ENCODE measurements at regions not wholly inside any gene's neighbourhood (a gene's known extent, or its start where the extent isn't known, plus 50 kb on each side); places are given as distances from the start of the nearest gene placed in this dataset.

- DNase-seq (ENCODE audit: extremely low read depth, low read depth): no peak
These were observed 1605.3 kb downstream of the BRINP3 start for GRCh38 chr1:188872376-188872775.

- DNase-seq (ENCODE audit: extremely low read depth, low read depth): no peak
These were observed 1600.0 kb downstream of the BRINP3 start for GRCh38 chr1:188877668-188878067.

DNA sequence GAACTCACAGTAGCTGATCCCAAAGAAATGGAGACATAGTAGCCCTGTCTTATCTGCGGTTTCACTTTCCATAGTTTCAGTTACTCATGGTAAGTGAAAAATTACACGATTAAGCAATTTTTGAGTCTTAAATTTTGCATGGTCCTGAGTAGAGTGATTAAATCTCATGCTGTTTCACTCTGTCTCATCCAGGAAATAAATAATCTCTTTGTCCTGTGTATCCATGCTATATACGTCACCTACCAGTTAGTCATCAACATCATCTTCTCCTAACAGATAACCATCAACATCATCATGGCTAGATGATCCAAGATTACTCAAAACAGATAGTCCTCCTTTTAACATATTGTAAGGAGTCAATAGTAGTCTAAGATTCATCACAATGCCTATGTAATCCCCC lies 1589.3 kb downstream of the BRINP3 start:
- peak; percentile 99 for DNase-seq (ENCODE audit: extremely low read depth, low read depth)

DNA sequence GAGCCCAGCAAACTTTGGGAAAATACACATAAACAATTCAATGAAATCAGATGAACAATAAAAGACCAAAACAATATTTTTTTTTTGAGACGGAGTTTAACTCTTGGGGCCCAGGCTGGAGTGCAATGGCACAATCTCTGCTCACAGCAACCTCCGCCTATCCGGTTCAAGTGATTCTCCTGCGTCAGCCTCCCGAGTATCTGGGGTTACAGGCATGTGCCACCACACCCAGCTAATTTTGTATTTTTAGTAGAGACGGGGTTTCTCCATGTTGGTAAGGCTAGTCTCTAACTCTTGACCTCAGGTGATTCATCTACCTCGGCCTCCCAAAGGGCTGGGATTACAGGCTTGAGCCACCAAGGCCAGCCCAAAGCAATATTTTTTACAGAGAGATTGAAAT lies 1588.5 kb downstream of the BRINP3 start:
- peak; percentile 97 for DNase-seq (ENCODE audit: extremely low read depth, low read depth)

GRCh38 chr1:188891958-188892357 lies 1585.7 kb downstream of the BRINP3 start:
- DNase-seq (ENCODE audit: extremely low read depth, low read depth): no peak

DNA sequence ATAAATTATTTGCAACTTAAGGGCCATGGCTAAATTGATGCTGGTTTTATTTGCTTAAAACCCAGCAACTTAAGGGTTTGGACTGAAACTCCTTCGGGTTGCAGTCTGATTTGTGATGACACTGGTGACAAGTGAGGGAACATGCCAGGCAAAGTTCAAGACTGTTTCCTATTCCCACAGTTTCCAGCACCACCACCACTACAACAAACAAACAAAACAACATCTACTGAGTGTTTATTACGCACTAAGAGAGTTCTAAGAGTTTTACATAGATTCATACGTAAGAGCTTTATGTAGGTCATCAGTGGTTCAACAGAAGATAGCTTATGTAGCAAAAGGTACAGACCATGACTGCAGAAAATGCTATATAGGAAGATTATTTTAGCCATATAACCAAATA lies 1582.1 kb downstream of the BRINP3 start:
- peak; percentile 98 for DNase-seq (ENCODE audit: extremely low read depth, low read depth)

- DNase-seq (ENCODE audit: extremely low read depth, low read depth): no peak
These were observed 1574.4 kb downstream of the BRINP3 start for GRCh38 chr1:188903241-188903640.

DNA sequence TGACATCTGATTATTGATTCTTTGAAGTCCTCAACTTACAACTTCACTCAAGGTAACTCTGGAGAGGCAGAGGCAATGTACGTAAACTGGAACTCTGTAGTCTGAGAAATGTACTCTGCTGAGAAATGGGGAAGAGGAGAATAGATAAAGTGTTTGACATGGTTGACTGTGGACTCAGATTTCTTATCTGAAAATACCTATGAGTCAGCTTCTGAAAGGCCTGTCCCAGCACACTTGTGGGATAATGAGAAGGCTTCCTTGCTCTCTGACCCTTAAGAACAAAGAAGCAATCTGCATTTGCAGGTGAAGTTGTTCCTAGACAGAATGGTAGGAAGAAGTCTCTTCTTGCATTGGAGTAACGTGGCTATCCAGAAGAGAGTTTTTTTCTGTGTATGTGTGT lies 1573.5 kb downstream of the BRINP3 start:
- peak; percentile 79 for DNase-seq (ENCODE audit: extremely low read depth, low read depth)

DNA sequence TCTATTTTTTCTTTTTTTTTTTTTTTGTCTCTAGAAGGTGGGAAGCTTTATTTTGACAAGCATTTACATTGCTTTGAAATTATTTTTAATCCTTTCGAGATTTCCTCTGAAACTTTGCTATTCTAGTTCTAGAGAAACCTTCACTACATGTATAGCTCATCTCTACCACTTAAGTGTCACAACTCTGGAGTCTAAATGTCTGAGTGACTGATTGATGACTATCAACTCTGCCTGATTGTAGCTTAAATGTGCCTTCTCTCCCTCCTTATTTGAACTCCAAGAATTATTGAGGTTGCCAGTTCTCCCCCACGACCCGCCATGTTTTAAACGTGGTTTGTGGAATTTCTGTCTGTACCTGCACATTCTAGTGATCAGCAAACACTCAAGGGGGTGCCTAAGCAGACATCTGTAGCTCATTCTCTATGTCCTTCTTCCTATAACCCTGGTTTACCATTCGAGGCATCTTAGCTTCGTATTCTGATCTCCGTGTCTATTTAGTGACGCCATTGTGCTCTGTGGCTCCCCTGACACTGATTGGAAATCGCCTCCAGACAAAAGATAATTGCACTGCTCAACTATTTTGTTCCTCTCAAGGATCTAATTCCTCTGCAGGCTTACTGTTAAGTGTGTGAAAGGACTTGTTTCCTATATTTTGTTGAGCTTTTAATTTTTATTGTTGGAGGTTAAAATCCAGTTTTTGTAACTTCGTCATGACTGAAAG lies 1570.6 kb downstream of the BRINP3 start:
- DNase-seq (ENCODE audit: extremely low read depth, low read depth): peak; percentile 84

- no peak for DNase-seq (ENCODE audit: extremely low read depth, low read depth)
These were observed 1547.3 kb downstream of the BRINP3 start for GRCh38 chr1:188930382-188930781.

DNA sequence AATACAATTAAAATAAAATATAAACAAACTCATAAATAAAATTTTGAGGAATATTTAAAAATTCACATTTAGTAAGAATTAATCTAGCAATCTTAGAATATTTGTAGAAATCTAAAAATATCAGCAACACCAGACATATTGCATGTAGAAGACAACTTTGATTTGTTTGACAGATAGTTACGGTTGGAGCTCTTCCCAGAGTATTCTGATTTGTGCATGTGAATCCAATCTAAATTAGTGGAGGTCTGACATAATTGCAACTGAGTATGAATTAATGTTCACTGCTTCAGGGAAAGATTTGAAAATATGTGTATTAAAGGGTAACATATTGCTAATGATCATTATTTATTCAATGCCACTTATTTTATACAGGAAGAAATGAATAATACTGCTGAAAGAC lies 1546.2 kb downstream of the BRINP3 start:
- no peak for DNase-seq (ENCODE audit: extremely low read depth, low read depth)

DNA sequence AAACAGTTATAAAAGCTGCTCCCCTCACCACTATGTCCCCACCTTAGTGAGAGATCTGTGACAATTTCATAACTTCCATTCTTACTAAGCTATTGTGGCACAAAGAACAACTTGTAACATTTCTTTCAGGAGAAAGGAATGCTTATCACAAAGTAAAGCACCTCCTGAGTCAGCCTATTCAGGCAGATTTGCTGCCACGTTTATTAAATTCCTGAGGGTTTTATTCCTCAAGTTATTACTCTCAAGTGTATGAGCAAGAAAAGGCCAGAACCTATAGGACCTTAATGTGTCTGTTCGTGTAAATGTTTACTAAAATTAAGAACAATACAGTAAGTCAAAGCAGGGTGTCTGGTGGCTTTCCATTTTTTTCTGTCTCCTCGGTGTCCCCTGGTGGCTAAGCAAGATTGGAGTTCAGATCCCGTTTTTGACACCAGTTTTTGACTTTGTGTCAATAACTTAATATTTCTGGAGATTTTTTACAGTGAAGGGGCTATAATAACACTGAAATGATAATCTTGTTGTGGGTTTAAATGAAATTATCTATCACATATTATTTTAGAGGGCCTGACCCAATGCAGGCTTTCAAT lies 1539.6 kb downstream of the BRINP3 start:
- DNase-seq (ENCODE audit: extremely low read depth, low read depth): no peak

GRCh38 chr1:188941986-188942385 lies 1535.7 kb downstream of the BRINP3 start:
- no peak for DNase-seq (ENCODE audit: extremely low read depth, low read depth)

- DNase-seq (ENCODE audit: extremely low read depth, low read depth): no peak
These were observed 1528.0 kb downstream of the BRINP3 start for GRCh38 chr1:188949701-188950100.

GRCh38 chr1:188958461-188959115 lies 1519.1 kb downstream of the BRINP3 start:
- no peak for DNase-seq (ENCODE audit: extremely low read depth, low read depth)

DNA sequence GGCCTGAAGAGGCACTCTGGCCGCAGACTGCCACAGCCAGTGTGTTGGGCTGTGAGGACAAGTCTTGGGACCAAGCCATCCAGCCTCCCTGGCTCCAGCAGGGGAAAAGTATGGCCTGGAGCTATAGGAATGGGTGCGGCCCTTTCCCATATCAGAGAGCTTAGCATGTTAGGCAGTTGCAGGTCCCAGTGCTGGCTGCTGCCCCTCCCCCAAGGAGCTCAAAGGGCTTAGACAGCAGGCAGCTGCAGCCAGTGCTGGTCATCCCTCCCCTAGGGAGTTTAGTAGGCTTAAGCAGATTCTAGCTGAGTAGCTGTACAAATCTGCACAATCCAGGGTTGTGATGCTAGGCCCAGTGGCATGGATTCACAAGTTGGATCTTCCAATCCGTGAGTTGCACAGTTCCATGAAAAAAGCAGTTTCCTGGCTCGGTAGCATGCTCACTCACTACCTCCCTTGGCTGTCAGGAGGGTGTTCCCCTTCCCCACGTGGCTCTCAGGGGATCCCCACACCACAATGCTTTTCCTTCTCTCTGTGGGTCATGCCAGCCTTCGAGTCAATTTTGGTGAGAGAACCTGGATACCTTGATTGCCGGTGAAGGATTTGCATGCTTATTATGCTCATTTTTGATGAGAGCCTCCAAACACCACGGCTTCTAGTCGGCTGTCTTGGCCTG lies 1490.8 kb downstream of the BRINP3 start:
- no peak for DNase-seq (ENCODE audit: extremely low read depth, low read depth)

DNA sequence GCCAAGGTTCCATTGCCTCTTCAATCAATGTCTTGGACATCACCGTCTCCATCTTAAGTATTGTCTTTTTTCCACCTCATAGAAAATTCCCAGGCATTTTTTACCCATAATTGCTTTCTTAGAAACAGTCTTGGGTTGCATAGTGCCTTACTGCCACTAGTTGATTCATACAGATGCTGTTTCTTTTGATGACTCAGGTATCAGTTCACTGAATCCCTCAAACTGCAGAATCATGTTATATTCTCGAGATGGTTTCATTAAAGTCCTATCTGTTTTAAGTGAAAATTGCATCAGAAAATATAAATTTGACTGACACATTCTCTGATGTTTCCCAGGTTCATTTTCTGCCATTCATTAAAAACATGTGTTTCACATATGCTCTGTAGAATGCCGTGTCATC lies 1489.1 kb downstream of the BRINP3 start:
- peak; percentile 47 for DNase-seq (ENCODE audit: extremely low read depth, low read depth)

- no peak for DNase-seq (ENCODE audit: extremely low read depth, low read depth)
These were observed 1486.3 kb downstream of the BRINP3 start for GRCh38 chr1:188991221-188991930.

DNA sequence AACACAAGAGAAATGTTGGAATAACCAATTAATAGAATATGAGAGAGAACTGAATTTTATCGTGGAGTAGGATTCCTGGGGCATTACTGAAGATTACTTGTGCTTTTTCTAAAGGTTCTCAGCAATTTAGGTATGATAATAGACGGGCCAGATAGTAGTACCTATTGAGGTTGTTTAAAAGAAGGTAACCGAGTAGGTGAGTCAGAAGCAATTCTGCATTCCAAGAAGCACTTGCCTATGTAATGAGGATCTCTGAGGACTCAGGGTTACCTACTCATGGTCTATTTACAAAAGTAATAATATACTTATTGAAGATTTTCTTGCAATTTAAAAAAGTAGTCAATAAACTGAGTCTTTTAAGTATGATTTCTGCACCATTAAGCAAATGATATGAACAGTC lies 1469.8 kb downstream of the BRINP3 start:
- DNase-seq (ENCODE audit: extremely low read depth, low read depth): no peak

- peak; percentile 21 for DNase-seq (ENCODE audit: extremely low read depth, low read depth)
These were observed 1456.1 kb downstream of the BRINP3 start for GRCh38 chr1:189021577-189021976.

- no peak for DNase-seq (ENCODE audit: extremely low read depth, low read depth)
These were observed 1455.6 kb downstream of the BRINP3 start for GRCh38 chr1:189022015-189022414.
